Smooth muscle cell (in vitro differentiated cells): ENCODE measurements at regions not wholly inside any gene's neighbourhood (a gene's known extent, or its start where the extent isn't known, plus 50 kb on each side); places are given as distances from the start of the nearest gene placed in this dataset.

Experiments used
- DNase-seq: peaks from one replicate; lab custom pipeline; 2025; ENCODE audit not compliant: unreplicated experiment; lab: John Stamatoyannopoulos, UW
- H2AFZ ChIP-seq: fragments of 200-600 bp; sonication (generic); 2 replicates; pipeline ENCODE4 v1.6.0; 2016; ENCODE audit warnings: antibody characterized with exemption, low read depth, mild to moderate bottlenecking
- H3F3A ChIP-seq: fragments of 200-600 bp; sonication (generic); 2 replicates; pipeline ENCODE4 v1.6.0; 2017; ENCODE audit warnings: antibody characterized with exemption, low read depth
- H3K27ac ChIP-seq: fragments of 200-600 bp; sonication (generic); 2 replicates; pipeline ENCODE4 v1.5.1; 2016; ENCODE audit warnings: low read depth, mild to moderate bottlenecking
- H3K27me3 ChIP-seq: fragments of 200-600 bp; sonication (generic); 2 replicates; pipeline ENCODE4 v1.6.1; 2016; ENCODE audit warnings: low read depth, mild to moderate bottlenecking
- H3K36me3 ChIP-seq: fragments of 200-600 bp; sonication (generic); 2 replicates; pipeline ENCODE4 v1.5.1; 2016; ENCODE audit warnings: low read depth
- H3K4me1 ChIP-seq: fragments of 200-600 bp; sonication (generic); 2 replicates; pipeline ENCODE4 v1.5.1; 2016; ENCODE audit warnings: low read depth
- H3K4me2 ChIP-seq: fragments of 200-600 bp; sonication (generic); 2 replicates; pipeline ENCODE4 v1.6.0; 2016; ENCODE audit warnings: mild to moderate bottlenecking
- H3K4me3 ChIP-seq: fragments of 200-600 bp; sonication (generic); 2 replicates; pipeline ENCODE4 v1.5.1; 2016; ENCODE audit warnings: mild to moderate bottlenecking
- H3K79me2 ChIP-seq: fragments of 200-600 bp; sonication (generic); 2 replicates; pipeline ENCODE4 v1.6.0; 2016; ENCODE audit warnings: low read depth, mild to moderate bottlenecking
- H3K9ac ChIP-seq: fragments of 200-600 bp; sonication (generic); 2 replicates; pipeline ENCODE4 v1.6.0; 2016; ENCODE audit warnings: low read depth
- H3K9me3 ChIP-seq: fragments of 200-600 bp; sonication (generic); replicated peaks from 2 replicates; pipeline ENCODE4 v1.5.1; 2016; ENCODE audit warnings: low read depth
- H4K20me1 ChIP-seq: fragments of 200-600 bp; sonication (generic); 2 replicates; pipeline ENCODE4 v1.6.0; 2016; ENCODE audit warnings: low read depth
- CTCF ChIP-seq: fragments of 200-600 bp; sonication (generic); IDR thresholded peaks from 2 replicates; pipeline ENCODE4 v1.5.1; 2017; ENCODE audit warnings: borderline replicate concordance, mild to moderate bottlenecking, antibody characterized with exemption; ENCODE audit not compliant: insufficient read depth, poor library complexity, severe bottlenecking
- WGBS: methylation state at CpG from one replicate; pipeline ENCODE4 v1.1.7; 2016; ENCODE audit warnings: low lambda C conversion rate; 5-methylcytosine and 5-hydroxymethylcytosine counted together

- Histone ChIP-seq H3K27me3 (no peaks in the 10 kb centered on the region), H3K4me3 (no peak overlapping the region), H3K79me2 (no peaks in the 10 kb centered on the region), H3K9ac (no peak overlapping the region), H2AFZ (no peak overlapping the region), H3K4me1 (no peaks in the 10 kb centered on the region), H3K27ac (no peak overlapping the region), H3K4me2 (no peak overlapping the region), H3K36me3 (no peaks in the 10 kb centered on the region), H3F3A (no peaks in the 10 kb centered on the region), H4K20me1 (no peaks in the 10 kb centered on the region), H3K9me3 (no peaks in the 10 kb centered on the region)
- TF ChIP-seq CTCF, result no peak
- WGBS, result 33% methylated on average over 3 of the region's 3 CpGs
- DNase-seq, result no peak
Measured at GRCh38 chr21:35686156-35686555, 374.2 kb downstream of the SETD4 start.

- Histone ChIP-seq H3K27me3 (no peaks in the 10 kb centered on the region), H3K27ac (no peak overlapping the region), H3K9ac (no peak overlapping the region), H3K4me3 (no peak overlapping the region), H3K4me1 (peaks cover 6% of the 10 kb centered on the region), H3F3A (no peaks in the 10 kb centered on the region), H3K4me2 (no peak overlapping the region), H3K36me3 (no peaks in the 10 kb centered on the region), H3K79me2 (no peaks in the 10 kb centered on the region), H4K20me1 (no peaks in the 10 kb centered on the region), H2AFZ (no peak overlapping the region), H3K9me3 (no peaks in the 10 kb centered on the region)
- no peak for DNase-seq
- no peak for TF ChIP-seq CTCF
- 91% methylated on average over 3 of the region's 3 CpGs for WGBS
Measured at GRCh38 chr21:35683664-35684304, 376.5 kb downstream of the SETD4 start.

- DNase-seq, result no peak
- Histone ChIP-seq H3K4me3 (no peak overlapping the region), H4K20me1 (no peaks in the 10 kb centered on the region), H3K36me3 (no peaks in the 10 kb centered on the region), H3K79me2 (no peaks in the 10 kb centered on the region), H3K9me3 (no peaks in the 10 kb centered on the region), H3K4me1 (peaks cover 6% of the 10 kb centered on the region), H2AFZ (no peak overlapping the region), H3K4me2 (no peak overlapping the region), H3K27me3 (no peaks in the 10 kb centered on the region), H3F3A (no peaks in the 10 kb centered on the region), H3K27ac (no peak overlapping the region), H3K9ac (no peak overlapping the region)
- 82% methylated on average over 2 of the region's 2 CpGs for WGBS
- TF ChIP-seq CTCF, result no peak
Measured at GRCh38 chr21:35682904-35683549, 377.3 kb downstream of the SETD4 start.

GRCh38 chr21:35681946-35682345 is 378.4 kb downstream of the SETD4 start:
- Histone ChIP-seq H3F3A (no peaks in the 10 kb centered on the region), H3K4me2 (no peak overlapping the region), H4K20me1 (no peaks in the 10 kb centered on the region), H3K27ac (no peak overlapping the region), H2AFZ (no peak overlapping the region), H3K27me3 (no peaks in the 10 kb centered on the region), H3K9me3 (no peaks in the 10 kb centered on the region), H3K4me3 (no peak overlapping the region), H3K79me2 (no peaks in the 10 kb centered on the region), H3K4me1 (peaks cover 6% of the 10 kb centered on the region), H3K36me3 (no peaks in the 10 kb centered on the region), H3K9ac (no peak overlapping the region)
- DNase-seq, result no peak
- WGBS, result 81% methylated on average over 7 of the region's 7 CpGs
- TF ChIP-seq CTCF, result no peak
